Transverse colon (tissue), 3 donors: ENCODE measurements at regions not wholly inside any gene's neighbourhood (a gene's known extent, or its start where the extent isn't known, plus 50 kb on each side); places are given as distances from the start of the nearest gene placed in this dataset.

Experiments
- EP300 ChIP-seq: sonication (generic); formaldehyde crosslinking; IDR thresholded peaks from one replicate; pipeline ENCODE4 v1.6.1; 2017; ENCODE audit warnings: antibody characterized with exemption, low read depth
- POLR2A ChIP-seq: fragments of 450-650 bp; IDR thresholded peaks from one replicate; pipeline ENCODE4 v1.6.1; 2016; ENCODE audit warnings: antibody characterized with exemption, mild to moderate bottlenecking, moderate library complexity
- TF ChIP-seq, protein P1 (sequence below), 5 experiments: fragments of 200-600 bp in 3 of 5; fragments of 450-650 bp in 2 of 5; sonication (generic) in 3 of 5; IDR thresholded peaks; 1 replicate in 2 of 5; 2 replicates in 3 of 5; pipeline ENCODE4 v1.5.1; 2016 to 2017; ENCODE audit warnings: antibody characterized with exemption in 5 of 5, inconsistent platforms in 3 of 5, mild to moderate bottlenecking in 2 of 5, moderate library complexity in 1 of 5

DNA sequence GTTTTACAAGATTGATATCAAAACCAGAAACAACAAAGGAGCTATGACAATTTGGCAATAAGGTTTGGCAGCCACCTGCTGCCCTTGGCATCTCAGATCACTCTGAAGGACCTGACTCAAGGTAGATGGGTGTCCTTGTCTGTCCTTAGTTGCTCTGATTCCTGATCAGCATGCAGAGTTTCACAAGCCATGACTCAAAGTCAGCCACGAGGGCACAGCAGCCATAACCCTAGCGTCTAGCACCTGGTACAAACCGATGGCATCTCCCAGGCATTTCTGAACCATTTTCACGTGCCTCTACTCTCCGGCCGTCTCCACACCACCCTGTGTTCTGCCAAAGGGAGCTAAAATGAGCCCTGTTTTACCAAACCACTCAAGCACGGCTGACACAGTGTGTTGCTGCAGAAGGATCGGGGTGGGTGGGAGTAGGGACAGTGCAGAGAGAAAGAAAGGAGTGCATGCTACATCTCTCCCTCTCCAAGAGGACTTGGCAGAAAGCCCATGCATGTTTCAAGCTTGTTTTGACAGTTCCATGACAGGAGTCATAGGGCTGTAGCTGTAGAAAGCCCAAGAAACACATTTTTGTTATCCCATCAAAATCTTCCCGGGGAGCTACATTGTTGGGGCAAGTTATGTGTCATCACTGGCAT is 297.3 kb downstream of the ABCC12 start:
- TF ChIP-seq EP300, result no peak
- TF ChIP-seq, protein P1, sequence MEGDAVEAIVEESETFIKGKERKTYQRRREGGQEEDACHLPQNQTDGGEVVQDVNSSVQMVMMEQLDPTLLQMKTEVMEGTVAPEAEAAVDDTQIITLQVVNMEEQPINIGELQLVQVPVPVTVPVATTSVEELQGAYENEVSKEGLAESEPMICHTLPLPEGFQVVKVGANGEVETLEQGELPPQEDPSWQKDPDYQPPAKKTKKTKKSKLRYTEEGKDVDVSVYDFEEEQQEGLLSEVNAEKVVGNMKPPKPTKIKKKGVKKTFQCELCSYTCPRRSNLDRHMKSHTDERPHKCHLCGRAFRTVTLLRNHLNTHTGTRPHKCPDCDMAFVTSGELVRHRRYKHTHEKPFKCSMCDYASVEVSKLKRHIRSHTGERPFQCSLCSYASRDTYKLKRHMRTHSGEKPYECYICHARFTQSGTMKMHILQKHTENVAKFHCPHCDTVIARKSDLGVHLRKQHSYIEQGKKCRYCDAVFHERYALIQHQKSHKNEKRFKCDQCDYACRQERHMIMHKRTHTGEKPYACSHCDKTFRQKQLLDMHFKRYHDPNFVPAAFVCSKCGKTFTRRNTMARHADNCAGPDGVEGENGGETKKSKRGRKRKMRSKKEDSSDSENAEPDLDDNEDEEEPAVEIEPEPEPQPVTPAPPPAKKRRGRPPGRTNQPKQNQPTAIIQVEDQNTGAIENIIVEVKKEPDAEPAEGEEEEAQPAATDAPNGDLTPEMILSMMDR (IDR thresholded peaks at IDR 0.05), result no peak
- TF ChIP-seq POLR2A, result no peak
